ENCODE measurements at regions not wholly inside any gene's neighbourhood (a gene's known extent, or its start where the extent isn't known, plus 50 kb on each side); places are given as distances from the start of the nearest gene placed in this dataset.

- DNase-seq (ENCODE audit: extremely low read depth in 1 of 4, low spot score in 3 of 4), result no peak
- Histone ChIP-seq H3K27me3 (ENCODE audit: control insufficient read depth in 2 of 2, insufficient read depth in 2 of 2, low read length in 2 of 2) (no peaks in the 10 kb centered on the region), H3K79me2 (ENCODE audit: control insufficient read depth, insufficient read depth, low read length) (no peaks in the 10 kb centered on the region), H3K4me3 (no peak overlapping the region), H3K9me1 (ENCODE audit: control insufficient read depth, insufficient read depth, low read length) (no peaks in the 10 kb centered on the region), H4K20me1 (replicated peaks; ENCODE audit: control insufficient read depth, insufficient read depth, low read length) (no peaks in the 10 kb centered on the region), H3K4me1 (replicated peaks in 1 of 2; ENCODE audit: control insufficient read depth in 2 of 2, insufficient read depth in 2 of 2, low read length in 2 of 2) (peaks cover 27 to 49% of the 10 kb centered on the region in 2 experiments), H3K9ac (ENCODE audit: insufficient read depth in 1 of 2, low read depth in 2 of 2, low read length in 2 of 2) (0 out of 4 replicates have a peak overlapping the region, but pooled peaks have one; percentile 2 to 52), H2AFZ (ENCODE audit: low read depth, low read length) (0 out of 2 replicates have a peak overlapping the region, but pooled peaks have one; percentile 10), H3K27ac (ENCODE audit: extremely low read depth, low read depth, low read length) (peak overlapping the region; percentile 89), H3K4me2 (ENCODE audit: insufficient read depth, low read length) (no peak overlapping the region; the same call in 1 of the 2 replicates), H3K36me3 (ENCODE audit: control insufficient read depth, insufficient read depth, low read length) (no peaks in the 10 kb centered on the region), H3K9me3 (replicated peaks; ENCODE audit: control insufficient read depth, insufficient read depth, low read depth, low read length) (no peaks in the 10 kb centered on the region)
- in situ Hi-C loops (cut with MboI), result loop anchor here (5.0 kb wide), 1 partner anchor 171 kb away; no protein-coding TSS in a partner anchor
- intact Hi-C loops (cut with micrococcal nuclease), result loop anchor here (5.0 kb wide), 1 partner anchor 99 kb away; the partner anchor contains the start of gene CEBPB
- TF ChIP-seq ADNP (tag; IDR thresholded peaks at IDR 0.05) (peak; percentile 90; the same call in 1 of the 2 replicates), RFX1 (IDR thresholded peaks at IDR 0.05) (peak; percentile 48; the same call in 1 of the 2 replicates), KDM1A (IDR thresholded peaks at IDR 0.05) (peak; percentile 34 to 51; a peak in 1 of 4 replicates), CEBPG (CRISPR knock-in tag; IDR thresholded peaks at IDR 0.05) (0 out of 2 replicates have a peak, but pooled peaks have one; percentile 18), CEBPG (tag; conservative IDR thresholded peaks at IDR 0.05 in 1 of 2, IDR thresholded peaks at IDR 0.05 in 1 of 2) (no peak), AFF4 (CRISPR knock-in tag; IDR thresholded peaks at IDR 0.05) (no peak), RBM25 (IDR thresholded peaks at IDR 0.05; ENCODE audit: low read depth, low read length, severe bottlenecking) (peak; percentile 88), CBX3 (IDR thresholded peaks at IDR 0.05; ENCODE audit: borderline replicate concordance in 1 of 2, low read length in 2 of 2) (peak in 1 of 2 experiments; percentile 15; a peak in 1 of 3 replicates), RCOR1 (IDR thresholded peaks at IDR 0.05; ENCODE audit: borderline replicate concordance in 1 of 2, low read depth in 2 of 2, low read length in 2 of 2) (peak; percentile 38 to 66; a peak in 2 of 4 replicates), MXI1 (IDR thresholded peaks at IDR 0.05; ENCODE audit: low read depth, low read length) (no peak), SNRNP70 (optimal IDR thresholded peaks at IDR 0.05; ENCODE audit: low read depth, low read length) (no peak), BCOR (IDR thresholded peaks at IDR 0.05) (peak; percentile 93), SMARCA5 (IDR thresholded peaks at IDR 0.05) (peak; percentile 33; the same call in 1 of the 2 replicates), ETS2 (tag; IDR thresholded peaks at IDR 0.05; ENCODE audit: borderline replicate concordance, poor library complexity, severe bottlenecking) (no peak), CHD4 (IDR thresholded peaks at IDR 0.05; ENCODE audit: insufficient read depth, insufficient replicate concordance, low read depth, low read length, poor library complexity, severe bottlenecking) (peak; percentile 33)
- POLR2A ChIA-PET, result interaction anchor here (1.7 kb wide), 1 partner anchor 100 kb away, joined by 10 read pairs; the partner anchor contains the start of gene CEBPB
- no peak for FAIRE-seq
- ATAC-seq, result no peak
- no TSS peak for BruUV-seq (replicated peaks)
- CTCF ChIA-PET (ENCODE audit: low intra/inter-chr PET ratio), result no interaction called here
- 75% methylated on average over 16 of the region's 16 CpGs for WGBS (ENCODE audit: insufficient coverage, low coverage, missing lambda C conversion rate)
Observed at GRCh38 chr20:50291254-50292078, 100.8 kb downstream of the CEBPB start.

Data from K562 (cell line).